ENCODE measurements at regions not wholly inside any gene's neighbourhood (a gene's known extent, or its start where the extent isn't known, plus 50 kb on each side); places are given as distances from the start of the nearest gene placed in this dataset.

DNA sequence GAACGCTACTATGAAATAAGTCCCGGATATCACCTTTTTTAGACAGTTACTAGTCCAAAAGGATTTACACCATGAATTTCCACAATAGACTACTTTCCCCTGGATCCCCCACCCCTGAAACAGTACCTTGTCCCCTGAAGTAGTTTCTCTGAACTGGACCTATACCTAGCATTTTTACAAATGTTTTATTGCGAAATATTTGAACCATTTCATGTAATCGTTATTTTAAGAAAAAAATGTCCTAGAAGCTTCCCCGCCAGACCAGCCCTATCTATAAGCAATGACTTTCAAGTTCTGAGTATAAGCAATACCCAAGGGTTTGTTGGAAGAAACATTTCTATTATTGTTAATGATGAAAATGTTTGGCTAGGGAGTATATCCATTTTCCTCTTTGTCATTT, 517.8 kb upstream of the IGFBP7 start:
- intact Hi-C loops (cut with micrococcal nuclease): no loop called here

- intact Hi-C loops (cut with micrococcal nuclease): no loop called here
These were observed 504.2 kb upstream of the IGFBP7 start for GRCh38 chr4:57614257-57614932.

- intact Hi-C loops (cut with micrococcal nuclease): no loop called here
These were observed 502.1 kb upstream of the IGFBP7 start for GRCh38 chr4:57612279-57612678.

- intact Hi-C loops (cut with micrococcal nuclease): no loop called here
These were observed 497.5 kb upstream of the IGFBP7 start for GRCh38 chr4:57607566-57608180.

DNA sequence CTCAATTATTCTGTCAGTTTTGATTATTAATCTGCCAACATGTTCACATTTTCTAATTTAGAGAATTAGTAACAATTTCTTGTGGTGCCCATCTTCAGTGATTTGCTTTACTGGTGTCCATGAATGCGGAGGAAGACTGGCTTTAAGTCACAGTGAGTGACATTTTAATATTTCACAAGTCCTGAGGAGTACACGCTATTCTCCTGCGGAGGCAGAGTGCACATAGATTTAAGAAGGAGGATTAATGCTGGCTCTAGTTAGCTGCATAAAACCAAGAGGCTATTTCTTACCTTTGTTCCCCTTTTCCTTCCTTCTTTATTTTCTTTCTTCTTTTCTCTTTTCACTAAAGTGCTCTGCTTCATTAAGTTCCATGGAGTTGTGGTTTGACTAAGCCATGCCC, 495.2 kb upstream of the IGFBP7 start:
- intact Hi-C loops (cut with micrococcal nuclease): no loop called here

- intact Hi-C loops (cut with micrococcal nuclease): no loop called here
These were observed 492.0 kb upstream of the IGFBP7 start for GRCh38 chr4:57602141-57602540.

GRCh38 chr4:57591073-57591472, 480.9 kb upstream of the IGFBP7 start:
- intact Hi-C loops (cut with micrococcal nuclease): no loop called here

DNA sequence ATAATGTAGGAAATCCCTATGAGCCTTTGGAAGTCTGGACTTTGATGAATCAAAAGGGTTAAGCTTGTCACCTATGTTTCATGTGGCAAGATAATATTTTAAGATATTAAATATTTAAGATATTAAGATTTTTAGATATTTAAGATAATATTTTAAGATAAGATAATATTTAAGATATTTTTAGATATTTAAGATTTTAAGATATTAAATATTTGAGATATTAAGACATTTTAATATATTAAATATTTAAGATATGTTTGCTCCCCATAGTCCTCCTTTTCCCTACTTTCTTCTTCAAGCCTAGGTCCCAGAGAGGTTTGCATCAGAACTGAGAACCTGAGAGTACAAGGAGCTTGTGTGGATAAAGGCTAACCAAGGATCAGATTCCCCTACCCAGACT, 478.4 kb upstream of the IGFBP7 start:
- intact Hi-C loops (cut with micrococcal nuclease): no loop called here

DNA sequence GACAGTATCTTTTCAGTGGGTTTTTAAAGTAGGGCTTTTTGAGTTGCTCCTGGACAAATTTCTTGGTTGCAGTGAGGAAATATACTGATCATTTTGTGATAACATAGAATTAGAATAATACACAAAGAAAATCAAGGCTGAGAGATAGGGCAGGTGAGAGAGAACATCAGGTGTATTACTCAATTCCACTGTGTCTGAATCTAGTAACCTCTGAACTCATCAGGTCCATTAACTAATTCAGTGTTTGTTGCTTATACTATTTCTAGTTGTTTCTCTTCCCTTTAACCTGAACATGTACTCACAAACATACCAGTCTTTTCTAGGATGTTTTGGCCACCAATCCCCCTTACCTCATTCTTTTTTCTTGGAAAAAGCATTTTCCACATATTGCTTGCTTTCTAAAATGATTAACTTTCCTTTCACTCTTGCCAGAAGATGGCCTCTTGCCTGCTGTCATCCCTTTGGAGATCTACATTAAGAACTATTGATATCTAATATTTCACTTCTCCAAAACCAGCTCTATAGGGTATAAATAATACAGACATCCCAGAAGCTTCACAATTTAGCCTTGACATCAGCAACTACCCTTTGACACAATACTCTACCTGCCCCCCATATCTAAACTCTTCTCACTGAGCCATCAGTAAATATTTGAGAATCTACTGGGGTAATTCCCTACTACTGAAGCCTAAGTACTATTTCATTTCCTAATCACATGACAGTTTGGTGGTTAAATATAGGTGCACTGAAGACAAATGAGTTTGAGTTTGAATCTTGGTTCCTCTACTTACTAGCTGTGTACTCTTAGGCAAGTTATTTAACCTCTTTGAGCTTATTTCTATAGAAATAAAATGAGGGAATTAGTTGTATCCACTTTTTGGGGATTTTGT, 470.8 kb upstream of the IGFBP7 start:
- intact Hi-C loops (cut with micrococcal nuclease): no loop called here

DNA sequence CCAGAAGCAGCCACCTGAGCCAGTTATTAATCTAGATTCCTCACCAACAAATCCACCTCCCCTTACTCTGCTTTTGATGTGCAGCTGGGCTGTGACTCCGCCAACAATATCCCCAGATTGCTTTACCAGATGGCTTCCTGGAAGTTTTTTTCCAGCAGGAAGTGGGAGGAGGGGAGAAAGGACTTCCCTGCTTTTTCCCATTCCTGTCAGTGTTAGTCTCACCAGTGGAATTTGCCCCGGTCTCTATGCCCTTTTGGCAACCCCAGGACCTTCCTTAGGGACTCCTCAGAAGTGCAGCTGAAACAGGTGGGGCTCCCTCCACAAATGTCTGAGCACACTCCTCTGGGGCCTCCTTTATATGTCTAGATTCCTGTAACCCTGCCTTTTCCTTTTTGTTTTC, 465.2 kb upstream of the IGFBP7 start:
- intact Hi-C loops (cut with micrococcal nuclease): no loop called here

GRCh38 chr4:57554556-57555092, 444.4 kb upstream of the IGFBP7 start:
- intact Hi-C loops (cut with micrococcal nuclease): no loop called here

DNA sequence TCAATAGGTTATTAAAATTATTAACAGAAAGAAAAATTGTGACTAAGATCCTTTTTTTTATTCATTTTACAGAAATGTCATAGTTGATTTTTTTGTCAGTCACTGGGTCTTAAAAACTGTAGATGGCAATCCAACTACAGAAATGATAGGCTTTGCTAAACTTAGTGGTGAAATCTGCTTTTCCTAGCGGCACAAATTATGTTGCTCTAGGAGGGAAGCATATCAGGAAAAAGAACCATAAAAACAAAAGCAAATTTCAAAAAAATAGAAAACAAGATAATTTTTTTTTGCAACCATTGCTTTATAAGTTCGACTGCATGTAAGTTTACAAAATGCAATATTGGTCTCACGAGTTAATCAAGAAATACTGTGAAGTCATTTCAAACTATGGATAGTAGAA, 443.5 kb upstream of the IGFBP7 start:
- intact Hi-C loops (cut with micrococcal nuclease): no loop called here

GRCh38 chr4:57550198-57550597, 440.0 kb upstream of the IGFBP7 start:
- intact Hi-C loops (cut with micrococcal nuclease): no loop called here

- intact Hi-C loops (cut with micrococcal nuclease): no loop called here
These were observed 438.7 kb upstream of the IGFBP7 start for GRCh38 chr4:57548856-57549255.

GRCh38 chr4:57544811-57545654, 434.8 kb upstream of the IGFBP7 start:
- intact Hi-C loops (cut with micrococcal nuclease): no loop called here

DNA sequence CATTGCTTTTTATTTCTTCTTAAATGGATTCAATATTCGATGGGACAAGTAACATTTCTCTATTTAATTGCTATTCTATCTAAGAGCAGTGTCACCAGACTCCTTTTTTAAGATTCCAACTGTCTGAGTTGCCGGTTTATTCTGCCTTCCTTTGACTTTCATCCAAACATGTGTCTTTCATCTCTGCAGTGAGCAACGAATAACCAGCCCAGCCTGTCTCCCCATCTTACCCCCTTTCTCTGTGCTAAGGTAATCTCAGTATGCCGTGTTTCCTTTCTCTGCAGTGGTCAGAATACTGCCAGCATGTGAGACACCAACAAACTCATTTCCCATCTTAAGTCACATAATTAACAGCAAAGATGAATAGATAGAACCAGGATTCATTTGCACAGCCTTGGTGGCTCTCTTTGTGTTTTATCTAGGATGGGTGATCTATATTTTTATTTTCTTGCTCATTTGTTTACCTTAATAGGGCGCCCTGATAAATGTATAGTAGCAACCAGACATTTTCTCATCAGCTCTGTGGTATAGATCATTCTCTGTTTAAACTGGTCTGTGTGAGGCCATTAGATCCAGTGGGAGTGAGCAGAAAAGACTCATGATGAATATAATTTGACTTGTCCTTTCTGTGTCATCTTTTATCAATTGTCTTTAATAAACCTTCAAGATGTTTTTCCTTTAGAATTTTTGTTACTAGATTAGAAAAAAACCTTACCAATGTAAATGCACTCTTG, 394.8 kb upstream of the IGFBP7 start:
- intact Hi-C loops (cut with micrococcal nuclease): no loop called here

- intact Hi-C loops (cut with micrococcal nuclease): no loop called here
These were observed 394.0 kb upstream of the IGFBP7 start for GRCh38 chr4:57504139-57504538.

- intact Hi-C loops (cut with micrococcal nuclease): no loop called here
These were observed 391.5 kb upstream of the IGFBP7 start for GRCh38 chr4:57501720-57502119.

DNA sequence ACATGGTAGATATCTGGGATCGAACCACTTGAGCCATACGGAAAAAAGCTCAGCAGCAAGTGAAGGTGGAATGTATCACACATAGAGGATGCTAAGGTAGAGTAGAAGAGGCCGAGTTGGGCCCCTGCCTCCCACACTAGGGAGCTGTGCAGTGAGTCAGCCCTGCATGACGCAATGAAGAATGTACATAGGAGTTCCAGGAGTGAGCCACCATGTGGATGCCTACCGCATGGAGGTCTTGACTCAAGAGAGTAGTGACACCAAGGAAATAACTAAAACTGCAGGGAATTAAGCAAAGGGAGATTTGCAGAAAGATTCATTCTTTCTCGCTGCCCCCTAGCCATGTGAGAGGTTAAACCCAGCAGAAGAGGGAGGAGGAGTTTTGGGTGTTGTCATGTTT, 389.6 kb upstream of the IGFBP7 start:
- intact Hi-C loops (cut with micrococcal nuclease): no loop called here

DNA sequence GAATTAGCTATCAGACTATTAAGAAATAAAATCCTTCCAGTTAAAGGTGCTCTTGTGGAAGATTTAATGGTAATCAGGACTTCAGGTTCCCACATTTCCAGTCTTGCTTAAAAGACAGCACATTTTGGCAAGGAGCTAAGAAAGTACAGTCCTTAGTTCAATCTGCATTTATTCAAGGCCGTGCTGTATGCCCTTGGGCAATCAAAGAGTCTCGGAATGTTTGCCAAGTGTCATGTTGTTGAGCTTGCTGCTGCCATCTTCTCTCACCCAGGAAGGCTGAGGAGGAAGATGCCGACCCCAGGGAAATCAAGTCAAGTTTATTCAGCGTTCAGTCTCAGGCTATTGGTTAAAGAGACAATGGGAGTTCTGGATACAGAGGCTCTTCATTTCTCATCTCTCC, 388.1 kb upstream of the IGFBP7 start:
- intact Hi-C loops (cut with micrococcal nuclease): no loop called here

Data from T-helper 2 cell treated with Interferon-gamma antibody and Interleukin-4, amounts not matched to agents 100 ng/mL and 5 ng/mL, for 36 hours (primary cell).